GM19193 (cell line): ENCODE measurements at regions not wholly inside any gene's neighbourhood (a gene's known extent, or its start where the extent isn't known, plus 50 kb on each side); places are given as distances from the start of the nearest gene placed in this dataset.

Source experiments
- POLR2A ChIP-seq: IDR thresholded peaks from 4 replicates; pipeline ENCODE4 v1.6.1; 2011; ENCODE audit not compliant: insufficient read depth, insufficient read length; ENCODE audit errors: extremely low read depth

- no peak for TF ChIP-seq POLR2A
Measured at GRCh38 chr16:85402910-85403692, 210.0 kb upstream of the GSE1 start.

DNA sequence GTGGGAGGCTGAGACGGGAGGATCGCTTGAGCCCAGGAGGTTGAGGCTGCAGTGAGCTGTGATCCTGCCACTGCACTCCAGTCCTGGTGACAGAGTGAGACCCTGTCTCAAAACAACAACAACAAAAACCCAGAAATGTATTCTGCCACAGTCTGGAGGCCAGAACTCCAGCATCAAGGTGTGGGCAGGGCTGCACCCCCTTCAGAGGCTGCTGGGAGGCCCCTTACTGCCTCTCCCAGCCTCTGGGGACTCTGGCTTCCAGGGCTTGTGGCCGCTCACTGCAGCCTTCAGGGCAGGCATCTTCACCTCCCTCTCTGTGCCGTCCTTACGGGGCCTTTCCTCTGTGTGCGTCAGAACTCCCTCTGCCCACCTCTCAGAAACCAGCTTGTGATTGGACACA lies 209.4 kb upstream of the GSE1 start:
- no peak for TF ChIP-seq POLR2A

GRCh38 chr16:85412911-85413520 lies 200.1 kb upstream of the GSE1 start:
- no peak for TF ChIP-seq POLR2A

GRCh38 chr16:85413691-85414663 lies 199.1 kb upstream of the GSE1 start:
- TF ChIP-seq POLR2A: no peak

DNA sequence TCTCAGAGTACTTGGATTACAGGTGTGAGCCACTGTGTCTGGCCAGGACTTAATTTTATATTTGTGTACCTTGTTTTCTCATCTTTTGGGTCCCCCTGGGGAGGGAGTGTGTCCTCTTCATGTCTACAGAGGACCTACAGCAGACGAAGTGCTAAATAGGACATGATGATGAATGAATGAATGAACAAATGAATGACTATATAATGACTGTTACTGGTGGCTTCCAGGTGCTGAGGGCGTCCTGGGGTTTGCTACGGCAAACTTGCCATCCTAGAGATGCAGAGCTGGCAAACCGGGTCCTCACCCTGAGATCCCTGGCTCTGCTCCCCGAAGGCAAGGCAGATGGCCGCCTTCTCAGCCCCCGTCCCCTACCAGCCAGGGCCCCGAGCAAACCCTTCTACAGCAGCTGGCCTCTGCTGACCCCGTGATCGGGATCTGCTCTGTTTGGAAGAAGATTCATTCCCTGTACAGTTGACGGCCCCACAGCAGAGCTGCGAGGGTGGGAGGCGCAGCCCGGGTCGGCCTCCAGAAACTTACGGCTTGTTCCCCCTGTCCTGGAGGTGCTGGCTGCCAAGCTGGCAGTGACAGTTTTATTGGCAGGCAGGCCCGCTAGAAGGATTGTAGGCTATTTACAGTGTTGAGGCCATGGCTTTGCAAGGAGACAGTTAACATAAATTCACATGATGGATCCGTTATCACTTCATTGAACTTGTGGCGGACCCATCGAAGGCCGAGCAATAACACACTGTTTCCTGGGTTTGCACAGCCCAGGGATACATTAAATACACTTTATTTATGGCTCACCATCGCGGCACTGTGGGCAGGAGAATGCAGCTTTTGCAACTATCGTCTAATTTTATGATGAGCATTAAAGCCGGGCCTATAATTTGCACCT lies 197.7 kb upstream of the GSE1 start:
- TF ChIP-seq POLR2A: no peak

DNA sequence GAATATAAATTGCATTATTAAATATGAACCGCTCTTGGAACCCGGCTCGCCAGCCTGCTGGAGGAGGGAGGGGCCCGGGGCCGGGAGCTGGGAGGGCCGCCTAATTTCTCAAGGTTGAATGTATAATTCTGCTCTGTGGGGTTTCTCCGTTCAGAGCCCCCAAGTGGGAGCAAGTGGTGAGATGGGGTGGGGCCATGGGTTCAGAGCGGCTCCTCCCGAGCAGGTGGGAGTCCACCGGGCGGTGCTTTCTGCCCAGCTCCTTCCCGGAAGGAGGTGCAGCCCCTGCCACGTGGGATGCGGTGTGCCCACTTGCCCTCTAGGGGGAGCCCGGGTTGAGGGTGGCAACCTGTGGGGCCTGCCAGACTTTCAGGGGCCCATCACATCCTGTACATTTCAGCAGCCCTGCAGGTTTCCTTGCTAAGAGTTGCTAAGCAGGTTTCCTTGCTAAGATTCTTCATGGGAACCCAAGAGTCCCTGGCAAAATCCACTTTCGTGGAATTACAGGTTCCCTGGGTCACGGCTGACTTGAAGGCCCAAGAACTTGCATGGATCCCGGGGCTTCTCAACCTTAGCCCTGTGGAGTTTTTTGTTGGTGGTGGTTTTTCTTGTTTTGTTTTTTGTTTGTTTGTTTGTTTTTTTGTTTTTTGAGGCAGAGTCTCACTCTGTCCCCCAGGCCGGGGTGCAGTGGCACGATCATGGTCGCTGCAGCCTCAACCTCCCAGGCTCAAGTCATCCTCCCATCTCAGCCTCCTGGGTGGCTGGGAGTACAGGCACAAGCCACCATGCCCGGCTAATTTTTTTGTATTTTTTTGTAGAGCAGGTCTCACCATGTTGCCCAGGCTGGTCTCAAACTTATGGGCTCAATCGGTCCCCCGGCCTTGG lies 196.7 kb upstream of the GSE1 start:
- TF ChIP-seq POLR2A: no peak

DNA sequence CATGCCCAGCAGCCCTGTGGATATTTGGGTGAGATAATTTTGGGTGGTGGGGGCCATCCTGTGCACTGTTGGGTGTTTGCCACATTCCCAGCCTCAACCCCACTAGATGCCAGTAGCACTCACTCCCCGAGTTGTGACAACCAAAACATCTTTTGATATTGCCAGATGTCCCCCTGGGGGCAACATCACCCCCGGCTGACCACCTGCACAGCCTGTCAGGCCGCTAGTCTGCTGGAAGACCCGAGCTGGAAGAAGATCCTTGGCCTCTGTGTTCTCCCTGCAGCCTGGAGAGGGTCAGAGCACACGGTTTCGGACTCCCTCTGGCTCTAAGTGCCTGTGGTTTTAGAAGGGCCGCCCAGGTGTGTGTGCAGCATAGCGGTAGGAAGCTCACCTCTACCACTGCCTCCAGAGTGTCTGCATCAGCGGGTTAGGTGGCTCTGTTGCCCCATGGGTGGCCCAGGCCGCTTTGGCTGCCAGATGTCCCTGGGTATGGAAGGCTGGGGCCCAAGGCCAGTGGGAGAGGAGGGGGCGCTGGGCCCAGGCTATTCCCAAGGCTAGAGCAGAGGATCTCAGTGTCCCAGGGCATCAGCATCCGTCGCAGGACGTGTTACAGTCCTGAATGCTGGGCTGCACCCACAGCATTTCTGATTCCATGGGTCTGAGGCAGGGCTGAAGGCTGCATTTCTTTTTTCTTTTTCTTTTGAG lies 195.8 kb upstream of the GSE1 start:
- no peak for TF ChIP-seq POLR2A

- no peak for TF ChIP-seq POLR2A
Measured at GRCh38 chr16:85418978-85419491, 194.1 kb upstream of the GSE1 start.

GRCh38 chr16:85419503-85420408 lies 193.4 kb upstream of the GSE1 start:
- no peak for TF ChIP-seq POLR2A

DNA sequence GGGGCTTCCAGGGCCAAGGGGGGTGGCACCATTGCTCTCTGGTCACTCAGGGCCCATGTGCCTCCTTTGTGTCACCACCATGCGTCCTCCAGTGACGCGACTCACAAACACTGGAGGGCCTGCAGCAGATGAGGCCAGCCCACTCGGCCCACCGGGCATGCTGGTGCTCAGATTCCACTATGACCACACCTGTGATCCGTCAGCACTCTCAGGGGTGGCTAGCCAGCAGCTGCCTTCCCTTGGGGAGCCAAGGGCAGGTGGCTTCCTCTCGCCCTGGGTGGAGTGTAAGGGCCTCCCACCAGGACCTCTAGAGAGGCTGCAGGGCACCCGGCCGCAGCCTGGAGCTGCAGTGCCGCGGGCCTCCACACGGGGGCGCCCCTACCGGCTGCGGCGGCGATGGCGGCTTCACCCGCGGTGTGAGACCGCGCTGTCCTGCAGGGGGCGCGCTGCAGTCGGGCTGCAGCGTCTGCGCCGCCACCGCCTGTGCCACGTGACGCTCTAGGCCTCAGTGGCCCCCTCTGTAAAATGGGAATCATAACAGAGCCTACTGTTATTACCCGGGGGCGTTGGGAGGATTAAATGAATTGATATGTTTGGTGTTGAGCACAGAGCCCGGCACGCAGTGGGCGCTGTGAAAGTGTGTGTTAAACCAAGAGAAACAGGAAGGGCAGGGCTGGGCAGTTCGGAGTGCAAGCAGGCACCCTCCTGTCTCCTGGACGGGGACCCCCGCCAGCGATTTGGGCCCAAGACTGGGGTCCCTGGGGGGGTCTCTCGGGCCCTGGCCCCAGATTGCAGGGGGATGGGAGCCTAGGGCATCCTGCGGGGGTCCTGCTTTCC lies 192.4 kb upstream of the GSE1 start:
- no peak for TF ChIP-seq POLR2A
